Dendritic cell treated with granulocyte-macrophage colony-stimulating factor and Interleukin-4, amounts not matched to agents 40 ng/mL and 50 ng/mL, for 4 days (primary cell): ENCODE measurements at regions not wholly inside any gene's neighbourhood (a gene's known extent, or its start where the extent isn't known, plus 50 kb on each side); places are given as distances from the start of the nearest gene placed in this dataset.
"Not testable (repeated sequence)": the region's sequence is repeated elsewhere in the genome, so short reads cannot be mapped to it uniquely, and the experiment has no call there.

Experiments
- H3K27ac Mint-ChIP-seq: one replicate; pipeline ENCODE4 v1.8.0; 2022; ENCODE audit warnings: mild to moderate bottlenecking, mixed read lengths
- H3K27me3 Mint-ChIP-seq: one replicate; pipeline ENCODE4 v1.8.0; 2022; ENCODE audit warnings: mild to moderate bottlenecking, mixed read lengths
- H3K36me3 Mint-ChIP-seq: one replicate; pipeline ENCODE4 v1.8.0; 2022; ENCODE audit warnings: low read depth, mixed read lengths
- H3K4me1 Mint-ChIP-seq: one replicate; pipeline ENCODE4 v1.8.0; 2022; ENCODE audit warnings: low read depth, mixed read lengths
- H3K4me3 Mint-ChIP-seq: one replicate; pipeline ENCODE4 v1.8.0; 2022; ENCODE audit warnings: mild to moderate bottlenecking, moderate library complexity, mixed read lengths
- H3K9me3 Mint-ChIP-seq: one replicate; pipeline ENCODE4 v1.8.0; 2022; ENCODE audit warnings: mixed read lengths
- intact Hi-C: fragments of 100-400 bp; cut with micrococcal nuclease; formaldehyde crosslinking; loops from one replicate; pipeline ENCODE4 v1.15.0; 2022

GRCh38 chr9:80793706-80794105, 895.6 kb downstream of the TLE1 start:
- H3K36me3 Mint-ChIP-seq, result no peaks in the 10 kb centered on the region
- H3K4me3 Mint-ChIP-seq, result no peak overlapping the region
- intact Hi-C loops, result no loop called here
- H3K27me3 Mint-ChIP-seq, result no peaks in the 10 kb centered on the region
- no peaks in the 10 kb centered on the region for H3K4me1 Mint-ChIP-seq
- H3K27ac Mint-ChIP-seq, result no peak overlapping the region
- peaks cover 17% of the 10 kb centered on the region for H3K9me3 Mint-ChIP-seq

GRCh38 chr9:80792726-80793125, 896.6 kb downstream of the TLE1 start:
- Mint-ChIP-seq H3K4me3 (no peak overlapping the region), H3K36me3 (no peaks in the 10 kb centered on the region), H3K9me3 (peaks cover 17% of the 10 kb centered on the region), H3K4me1 (no peaks in the 10 kb centered on the region), H3K27me3 (no peaks in the 10 kb centered on the region), H3K27ac (no peak overlapping the region)
- intact Hi-C loops, result no loop called here

GRCh38 chr9:80791836-80792235, 897.5 kb downstream of the TLE1 start:
- intact Hi-C loops, result no loop called here
- H3K27ac Mint-ChIP-seq, result no peak overlapping the region
- no peaks in the 10 kb centered on the region for H3K27me3 Mint-ChIP-seq
- no peak overlapping the region for H3K4me3 Mint-ChIP-seq
- no peaks in the 10 kb centered on the region for H3K36me3 Mint-ChIP-seq
- no peaks in the 10 kb centered on the region for H3K4me1 Mint-ChIP-seq
- H3K9me3 Mint-ChIP-seq, result peaks cover 17% of the 10 kb centered on the region

GRCh38 chr9:80790764-80791163, 898.6 kb downstream of the TLE1 start:
- Mint-ChIP-seq H3K4me1 (no peaks in the 10 kb centered on the region), H3K36me3 (no peaks in the 10 kb centered on the region), H3K27ac (no peak overlapping the region), H3K9me3 (peaks cover 13% of the 10 kb centered on the region), H3K27me3 (no peaks in the 10 kb centered on the region), H3K4me3 (no peak overlapping the region)
- intact Hi-C loops, result no loop called here

DNA sequence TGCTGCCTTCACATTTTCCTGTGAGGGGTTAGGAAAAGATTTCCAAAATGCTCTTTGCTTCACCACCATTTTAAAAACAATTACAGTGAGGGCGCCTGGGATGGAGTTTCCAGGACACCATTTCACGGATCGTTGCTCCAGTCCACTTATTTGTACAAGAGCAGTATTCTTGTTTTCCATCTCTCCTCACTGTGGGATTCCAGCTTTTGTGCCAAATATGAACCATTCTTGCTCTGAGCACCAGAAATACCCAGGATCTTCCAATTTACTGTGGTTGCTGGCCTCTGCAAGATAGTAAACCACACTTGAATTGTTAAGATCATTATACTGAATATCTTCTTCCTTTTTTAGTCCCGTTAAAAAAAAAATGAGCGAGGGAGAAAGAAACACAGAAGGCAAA, 899.5 kb downstream of the TLE1 start:
- Mint-ChIP-seq H3K27me3 (no peaks in the 10 kb centered on the region), H3K9me3 (peaks cover 4% of the 10 kb centered on the region), H3K36me3 (no peaks in the 10 kb centered on the region), H3K27ac (no peak overlapping the region), H3K4me3 (no peak overlapping the region), H3K4me1 (no peaks in the 10 kb centered on the region)
- intact Hi-C loops, result no loop called here

GRCh38 chr9:80787636-80788035, 901.7 kb downstream of the TLE1 start:
- H3K36me3 Mint-ChIP-seq, result no peaks in the 10 kb centered on the region
- H3K27me3 Mint-ChIP-seq, result no peaks in the 10 kb centered on the region
- no peak overlapping the region for H3K4me3 Mint-ChIP-seq
- intact Hi-C loops, result no loop called here
- no peaks in the 10 kb centered on the region for H3K9me3 Mint-ChIP-seq
- no peak overlapping the region for H3K27ac Mint-ChIP-seq
- H3K4me1 Mint-ChIP-seq, result no peaks in the 10 kb centered on the region

GRCh38 chr9:80784647-80785046, 904.7 kb downstream of the TLE1 start:
- intact Hi-C loops, result no loop called here
- Mint-ChIP-seq H3K27ac (no peak overlapping the region), H3K4me3 (no peak overlapping the region), H3K36me3 (no peaks in the 10 kb centered on the region), H3K27me3 (no peaks in the 10 kb centered on the region), H3K9me3 (no peaks in the 10 kb centered on the region), H3K4me1 (no peaks in the 10 kb centered on the region)

- Mint-ChIP-seq H3K27ac (no peak overlapping the region), H3K9me3 (no peaks in the 10 kb centered on the region), H3K36me3 (no peaks in the 10 kb centered on the region), H3K4me3 (no peak overlapping the region), H3K27me3 (no peaks in the 10 kb centered on the region), H3K4me1 (no peaks in the 10 kb centered on the region)
- intact Hi-C loops, result no loop called here
These were observed 913.4 kb downstream of the TLE1 start for GRCh38 chr9:80775971-80776370.

DNA sequence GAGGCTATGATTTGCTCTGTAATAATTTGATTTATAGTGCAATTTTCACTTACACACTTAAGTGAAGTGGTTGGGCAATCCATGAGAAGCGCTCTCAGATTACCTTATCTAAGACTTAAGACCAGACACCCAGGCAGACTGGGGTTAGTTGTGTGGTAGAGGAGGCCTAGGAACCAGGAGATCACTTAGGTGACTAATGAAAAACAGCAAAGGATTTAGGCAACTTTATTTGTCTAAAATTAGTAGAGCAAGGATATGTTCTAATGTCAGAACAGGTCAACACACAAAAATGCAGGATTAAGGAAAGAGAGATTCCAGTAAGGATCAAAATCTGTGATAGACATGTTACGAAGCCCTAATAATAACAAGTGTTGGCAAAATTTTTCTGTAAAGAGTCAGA, 913.8 kb downstream of the TLE1 start:
- no peaks in the 10 kb centered on the region for H3K4me1 Mint-ChIP-seq
- no peaks in the 10 kb centered on the region for H3K9me3 Mint-ChIP-seq
- no peaks in the 10 kb centered on the region for H3K36me3 Mint-ChIP-seq
- H3K4me3 Mint-ChIP-seq, result no peak overlapping the region
- no peaks in the 10 kb centered on the region for H3K27me3 Mint-ChIP-seq
- H3K27ac Mint-ChIP-seq, result no peak overlapping the region
- intact Hi-C loops, result no loop called here

- no peak overlapping the region for H3K4me3 Mint-ChIP-seq
- no peaks in the 10 kb centered on the region for H3K4me1 Mint-ChIP-seq
- H3K27ac Mint-ChIP-seq, result no peak overlapping the region
- intact Hi-C loops, result no loop called here
- H3K27me3 Mint-ChIP-seq, result no peaks in the 10 kb centered on the region
- no peaks in the 10 kb centered on the region for H3K36me3 Mint-ChIP-seq
- H3K9me3 Mint-ChIP-seq, result peaks cover 12% of the 10 kb centered on the region
These were observed 917.6 kb downstream of the TLE1 start for GRCh38 chr9:80771555-80772347.

GRCh38 chr9:80763536-80763935, 925.8 kb downstream of the TLE1 start:
- Mint-ChIP-seq H3K36me3 (no peaks in the 10 kb centered on the region), H3K9me3 (peaks cover 26% of the 10 kb centered on the region), H3K27me3 (no peaks in the 10 kb centered on the region), H3K4me1 (no peaks in the 10 kb centered on the region), H3K27ac (no peak overlapping the region), H3K4me3 (no peak overlapping the region)
- intact Hi-C loops, result no loop called here

DNA sequence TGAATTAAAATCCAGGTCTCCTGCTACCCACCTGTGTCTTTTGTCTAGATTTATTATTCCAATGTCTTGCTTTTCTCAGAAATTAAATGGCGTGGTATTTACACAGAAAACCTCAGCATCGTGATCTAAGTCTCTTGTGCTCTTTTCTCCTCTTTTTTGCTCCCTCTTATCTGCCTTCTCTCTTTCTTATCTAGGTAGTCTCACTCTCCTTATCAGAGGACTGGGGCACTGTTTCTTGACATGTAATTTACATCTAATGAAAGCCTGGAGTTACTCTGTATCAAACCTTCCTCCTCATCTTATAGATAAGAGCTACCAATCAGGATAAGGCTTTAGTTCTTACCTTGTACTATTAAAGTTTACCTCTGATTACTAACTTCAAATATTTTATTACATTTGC, 933.8 kb downstream of the TLE1 start:
- Mint-ChIP-seq H3K27ac (no peak overlapping the region), H3K4me1 (no peaks in the 10 kb centered on the region), H3K27me3 (no peaks in the 10 kb centered on the region), H3K36me3 (no peaks in the 10 kb centered on the region), H3K4me3 (no peak overlapping the region), H3K9me3 (peaks cover 9% of the 10 kb centered on the region)
- intact Hi-C loops, result no loop called here

DNA sequence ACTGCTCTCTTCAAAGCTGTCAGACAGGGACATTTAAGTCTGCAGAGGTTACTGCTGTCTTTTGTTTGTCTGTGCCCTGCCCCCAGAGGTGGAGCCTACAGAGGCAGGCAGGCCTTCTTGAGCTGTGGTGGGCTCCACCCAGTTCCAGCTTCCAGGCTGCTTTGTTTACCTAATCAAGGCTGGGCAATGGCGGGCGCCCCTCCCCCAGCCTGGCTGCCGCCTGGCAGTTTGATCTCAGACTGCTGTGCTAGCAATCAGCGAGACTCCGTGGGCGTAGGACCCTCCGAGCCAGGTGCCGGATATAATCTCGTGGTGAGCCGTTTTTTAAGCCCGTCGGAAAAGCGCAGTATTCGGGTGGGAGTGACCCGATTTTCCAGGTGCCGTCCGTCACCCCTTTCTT, 942.3 kb downstream of the TLE1 start:
- H3K27ac Mint-ChIP-seq, H3K4me3 Mint-ChIP-seq, H3K4me1 Mint-ChIP-seq, H3K36me3 Mint-ChIP-seq, intact Hi-C loops, H3K27me3 Mint-ChIP-seq: not testable (repeated sequence)
- peaks cover 11% of the 10 kb centered on the region for H3K9me3 Mint-ChIP-seq

DNA sequence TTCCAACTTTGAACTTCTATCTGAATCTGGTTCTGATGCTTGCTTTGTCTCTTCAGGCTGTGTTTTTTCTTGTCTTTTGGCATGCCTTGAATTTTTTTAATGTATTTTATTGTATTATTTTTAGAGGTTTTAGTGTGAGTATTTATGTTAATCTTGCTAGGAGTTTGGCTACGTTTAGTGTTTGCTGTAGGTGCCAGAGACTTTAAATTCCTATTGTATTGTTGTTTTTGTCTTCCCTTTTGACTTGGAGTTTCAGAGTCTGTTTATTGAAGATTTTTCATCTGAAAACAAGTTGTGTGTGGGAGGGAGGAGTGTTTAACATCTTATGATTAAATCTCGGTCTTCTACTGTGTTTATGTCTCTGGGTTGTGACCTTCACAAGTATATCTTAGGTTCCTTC, 956.8 kb downstream of the TLE1 start:
- intact Hi-C loops, result no loop called here
- H3K4me1 Mint-ChIP-seq, result no peaks in the 10 kb centered on the region
- H3K27ac Mint-ChIP-seq, result no peak overlapping the region
- no peak overlapping the region for H3K4me3 Mint-ChIP-seq
- peaks cover 52% of the 10 kb centered on the region for H3K9me3 Mint-ChIP-seq
- no peaks in the 10 kb centered on the region for H3K27me3 Mint-ChIP-seq
- no peaks in the 10 kb centered on the region for H3K36me3 Mint-ChIP-seq

GRCh38 chr9:80720579-80720978, 968.8 kb downstream of the TLE1 start:
- Mint-ChIP-seq H3K36me3 (no peaks in the 10 kb centered on the region), H3K27me3 (no peaks in the 10 kb centered on the region), H3K9me3 (peaks cover 78% of the 10 kb centered on the region), H3K27ac (no peak overlapping the region), H3K4me1 (no peaks in the 10 kb centered on the region), H3K4me3 (no peak overlapping the region)
- intact Hi-C loops, result no loop called here
